Retina (tissue), 1 donor: ENCODE measurements at regions not wholly inside any gene's neighbourhood (a gene's known extent, or its start where the extent isn't known, plus 50 kb on each side); places are given as distances from the start of the nearest gene placed in this dataset.
"Not testable (repeated sequence)": the region's sequence is repeated elsewhere in the genome, so short reads cannot be mapped to it uniquely, and the experiment has no call there.

Experiments used
- DNase-seq: peaks from one replicate; pipeline ENCODE4 v3.0.0-alpha.2; 2016

GRCh38 chr5:175344331-175345195 is 99.4 kb downstream of the DRD1 start:
- DNase-seq = no peak

GRCh38 chr5:175343308-175343707 is 100.7 kb downstream of the DRD1 start:
- no peak for DNase-seq

DNA sequence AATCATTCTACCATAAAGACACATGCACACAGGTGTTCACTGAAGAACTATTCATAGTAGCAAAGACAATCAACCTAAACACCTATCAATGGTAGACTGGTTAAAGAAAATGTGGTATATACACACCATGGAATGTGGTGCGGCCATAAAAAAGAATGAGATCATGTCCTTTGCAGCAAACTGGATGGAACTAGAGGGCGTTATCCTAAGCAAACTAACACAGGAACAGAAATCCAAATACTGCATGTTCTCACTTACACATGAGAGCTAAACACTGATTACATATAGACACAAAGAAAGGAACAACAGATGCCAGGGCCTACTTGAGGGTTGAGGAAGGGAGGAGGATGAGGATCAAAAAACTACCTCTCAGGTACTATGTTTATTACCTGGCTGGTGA is 103.8 kb downstream of the DRD1 start:
- DNase-seq = no peak

DNA sequence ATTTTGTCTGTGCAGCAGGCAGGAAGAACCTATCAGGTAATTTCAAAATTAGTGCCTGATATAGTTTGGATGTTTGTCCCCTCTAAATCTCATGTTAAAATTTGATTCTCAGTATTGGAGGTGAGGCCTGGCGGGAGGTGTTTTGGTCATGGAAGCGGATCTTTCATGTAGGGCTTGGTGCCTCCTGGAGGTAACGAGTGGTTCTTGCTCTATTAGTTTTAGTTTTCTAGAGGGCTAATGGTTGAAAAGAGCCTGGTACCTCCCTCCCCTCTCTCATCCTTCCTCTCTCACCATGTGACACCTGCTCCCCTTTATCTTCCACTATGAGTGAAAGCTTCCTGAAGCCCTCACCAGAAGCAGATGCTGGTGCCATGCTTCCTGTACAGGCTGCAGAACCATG is 106.3 kb downstream of the DRD1 start:
- no peak for DNase-seq

- no peak for DNase-seq
Measured at GRCh38 chr5:175336781-175337180, 107.2 kb downstream of the DRD1 start.

DNA sequence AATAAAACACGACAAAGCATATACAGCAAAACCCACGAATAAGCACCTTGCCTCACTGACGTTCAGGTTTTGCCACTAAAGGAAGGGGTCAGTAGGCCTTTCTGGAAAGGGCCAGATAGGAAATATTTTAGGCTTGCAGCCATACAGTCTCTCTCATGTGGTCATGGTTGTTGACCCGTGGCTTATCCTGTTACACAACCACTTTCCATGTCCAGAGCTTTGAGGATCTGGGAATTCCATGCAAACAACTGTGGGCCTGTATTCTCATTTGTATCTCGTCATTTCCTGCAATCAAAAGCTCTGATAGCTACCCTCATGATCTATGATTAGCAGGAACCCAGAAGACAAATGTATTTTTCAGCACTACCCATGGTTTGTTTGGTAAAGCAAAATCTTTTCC is 108.3 kb downstream of the DRD1 start:
- DNase-seq = no peak

DNA sequence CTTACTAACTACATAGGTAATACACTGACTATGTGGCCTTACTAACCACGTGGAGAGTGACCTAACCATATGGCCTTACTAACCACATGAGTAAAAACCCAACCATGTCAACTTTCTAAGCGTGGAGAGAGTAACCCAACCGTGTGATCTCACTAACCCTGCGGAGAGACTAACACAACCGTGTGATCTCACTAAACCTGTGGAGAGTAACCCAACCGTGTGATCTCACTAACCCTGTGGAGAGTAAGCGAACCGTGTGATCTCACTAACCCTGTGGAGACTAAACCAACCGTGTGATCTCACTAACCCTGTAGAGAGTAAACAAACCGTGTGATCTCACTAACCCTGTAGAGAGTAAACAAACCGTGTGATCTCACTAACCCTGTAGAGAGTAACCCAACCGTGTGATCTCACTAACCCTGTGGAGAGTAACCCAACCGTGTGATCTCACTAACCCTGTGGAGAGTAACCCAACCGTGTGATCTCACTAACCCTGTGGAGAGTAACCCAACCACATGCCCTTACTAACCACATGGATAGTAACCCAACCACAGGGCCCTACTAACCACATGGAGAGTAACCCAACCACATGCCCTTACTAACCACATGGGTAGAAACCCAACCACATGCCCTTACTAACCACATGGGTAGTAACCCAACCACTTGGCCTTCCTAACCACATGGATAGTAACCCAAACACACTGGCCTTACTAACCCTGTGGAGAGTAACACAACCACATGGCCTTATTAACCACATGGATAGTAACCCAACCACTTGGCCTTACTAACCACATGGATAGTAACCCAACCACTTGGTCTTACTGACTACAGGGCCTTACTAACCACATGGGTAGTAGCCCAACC is 112.6 kb downstream of the DRD1 start:
- not testable (repeated sequence) for DNase-seq

- DNase-seq = no peak
Measured at GRCh38 chr5:175329976-175330375, 114.0 kb downstream of the DRD1 start.

- DNase-seq = no peak
Measured at GRCh38 chr5:175328687-175329086, 115.3 kb downstream of the DRD1 start.

- DNase-seq = no peak
Measured at GRCh38 chr5:175328176-175328575, 115.8 kb downstream of the DRD1 start.

- DNase-seq = no peak
Measured at GRCh38 chr5:175325681-175326080, 118.3 kb downstream of the DRD1 start.

DNA sequence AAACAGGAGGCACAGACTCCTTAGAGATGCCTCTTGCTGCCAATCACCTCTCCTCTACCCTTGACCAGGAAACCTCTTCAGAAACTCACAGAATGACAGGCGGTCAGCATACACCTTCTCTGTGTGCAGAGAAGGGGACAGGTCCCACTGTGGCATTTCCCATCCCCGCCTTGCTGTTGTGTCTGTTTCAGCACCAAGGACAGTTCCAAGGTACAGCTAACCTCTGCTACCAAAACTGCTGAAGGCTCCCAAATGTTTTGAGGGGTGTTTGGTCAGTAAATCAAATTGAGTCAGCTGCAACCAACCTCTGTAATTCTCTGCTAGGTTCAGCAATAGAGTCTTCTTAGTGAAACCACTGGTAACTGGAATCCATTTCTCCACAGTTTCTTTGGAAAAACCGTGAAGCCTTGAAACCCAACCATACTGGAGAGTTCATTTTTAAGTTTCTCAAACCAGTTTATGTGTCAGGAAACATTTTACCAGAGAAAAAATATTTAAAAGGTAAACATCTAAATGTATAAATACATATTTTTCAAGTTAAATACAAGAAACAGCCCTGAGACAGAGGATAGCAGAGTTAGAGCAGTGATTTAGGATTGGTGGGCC is 122.0 kb downstream of the DRD1 start:
- peak; percentile 44 for DNase-seq

GRCh38 chr5:175319199-175319598 is 124.8 kb downstream of the DRD1 start:
- DNase-seq = no peak

DNA sequence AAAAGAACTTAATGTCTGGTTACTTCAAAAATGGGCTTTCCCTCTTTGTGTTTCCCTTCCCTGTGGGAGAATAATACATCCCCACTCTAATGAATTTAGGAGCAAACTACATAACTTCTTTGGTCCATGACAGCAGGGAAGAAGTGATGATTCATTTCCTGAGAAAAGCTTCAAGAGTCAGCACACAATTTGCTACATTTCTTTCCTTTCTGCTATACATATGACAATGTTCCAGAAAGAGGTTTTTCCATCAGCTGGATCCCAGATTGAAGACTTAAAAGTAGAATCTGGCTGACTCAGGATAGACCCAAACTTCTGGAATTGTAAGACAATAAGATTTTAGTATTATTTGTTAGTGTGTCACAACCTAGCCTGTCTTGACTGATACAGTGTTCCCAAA is 126.1 kb downstream of the DRD1 start:
- DNase-seq = no peak

- no peak for DNase-seq
Measured at GRCh38 chr5:175309218-175309810, 134.7 kb downstream of the DRD1 start.

DNA sequence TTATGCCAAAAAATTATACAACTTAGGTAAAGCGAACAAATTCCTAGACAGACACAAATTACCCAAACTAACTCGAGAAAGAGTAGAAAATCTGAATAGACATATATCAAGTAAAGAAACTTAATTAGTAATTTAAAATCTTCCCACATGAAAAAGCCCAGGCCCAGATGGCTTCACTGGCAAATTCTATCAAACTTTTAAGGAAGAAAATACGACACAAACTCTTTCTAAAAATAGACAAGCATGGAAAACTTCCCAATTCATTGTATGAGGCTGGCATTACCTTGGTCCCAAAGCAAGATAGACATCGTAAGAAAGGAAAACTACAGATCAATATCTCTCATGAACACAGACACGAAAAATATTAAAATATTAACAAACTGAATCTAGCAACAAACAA is 135.3 kb downstream of the DRD1 start:
- DNase-seq = no peak

DNA sequence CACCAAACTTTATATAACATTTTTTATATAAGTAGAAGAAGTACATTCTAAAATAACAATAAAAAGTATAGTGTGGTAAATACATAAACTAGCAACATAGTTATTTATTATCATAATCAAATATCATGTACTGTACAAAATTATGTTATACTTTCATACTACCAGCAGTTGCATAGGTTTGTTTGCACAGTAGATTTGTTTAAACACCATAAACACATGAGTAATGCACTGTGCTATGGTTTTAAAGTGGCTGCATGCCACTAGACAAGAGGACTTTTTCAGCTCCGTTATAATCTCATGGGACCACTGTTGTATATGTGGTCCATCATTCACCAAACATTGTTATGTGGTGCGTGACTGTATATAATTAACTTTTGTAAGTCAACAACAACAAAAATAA is 137.6 kb downstream of the DRD1 start:
- DNase-seq = no peak

- no peak for DNase-seq
Measured at GRCh38 chr5:175305251-175305650, 138.7 kb downstream of the DRD1 start.

GRCh38 chr5:175290379-175290778 is 153.6 kb downstream of the DRD1 start:
- DNase-seq = no peak

DNA sequence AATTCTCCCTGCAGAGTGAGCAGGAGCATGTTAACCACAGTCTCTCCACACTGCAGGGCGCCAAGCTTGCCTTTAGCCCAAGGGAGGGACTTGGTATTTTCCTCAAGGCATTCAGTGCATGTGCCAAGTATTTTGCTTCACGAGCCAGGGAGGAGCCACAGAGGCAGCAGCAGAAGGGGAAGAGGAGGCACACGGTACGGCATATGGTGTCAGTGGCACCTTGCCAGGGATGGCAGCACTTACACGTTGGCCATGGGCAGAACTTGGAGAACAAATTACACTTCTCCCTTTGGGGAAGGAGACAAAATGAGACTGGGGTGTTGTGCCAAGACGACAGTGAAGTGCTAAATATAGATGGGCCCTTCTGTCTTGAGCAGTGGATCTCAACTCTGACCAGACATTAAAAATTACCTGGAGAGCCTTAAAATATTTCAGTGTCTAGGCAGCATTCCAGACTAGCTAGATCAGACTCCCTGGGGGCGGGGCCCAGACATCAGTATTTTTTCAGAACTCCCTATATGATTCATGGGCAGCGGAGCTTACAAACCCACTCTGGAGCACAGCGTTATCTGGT is 155.8 kb downstream of the DRD1 start:
- DNase-seq = no peak

DNA sequence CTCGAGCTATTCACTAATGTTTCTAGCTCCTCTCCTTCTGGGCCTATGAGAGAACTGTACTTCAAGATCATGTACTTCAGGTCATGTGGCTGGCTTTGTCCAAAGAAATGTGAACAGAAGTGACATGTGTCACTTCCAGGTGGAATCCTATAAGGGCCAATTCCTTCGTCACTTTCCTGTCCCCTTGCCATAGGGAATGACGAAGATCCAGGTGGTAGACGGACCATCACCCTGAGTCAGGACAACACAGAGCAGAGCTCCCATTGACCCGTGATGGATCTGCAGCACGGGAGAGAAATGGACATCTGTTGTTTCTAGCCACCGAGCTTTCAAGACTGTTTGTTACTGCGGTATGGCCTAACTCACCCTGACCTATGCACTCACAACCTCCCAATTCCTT is 157.0 kb downstream of the DRD1 start:
- no peak for DNase-seq

DNA sequence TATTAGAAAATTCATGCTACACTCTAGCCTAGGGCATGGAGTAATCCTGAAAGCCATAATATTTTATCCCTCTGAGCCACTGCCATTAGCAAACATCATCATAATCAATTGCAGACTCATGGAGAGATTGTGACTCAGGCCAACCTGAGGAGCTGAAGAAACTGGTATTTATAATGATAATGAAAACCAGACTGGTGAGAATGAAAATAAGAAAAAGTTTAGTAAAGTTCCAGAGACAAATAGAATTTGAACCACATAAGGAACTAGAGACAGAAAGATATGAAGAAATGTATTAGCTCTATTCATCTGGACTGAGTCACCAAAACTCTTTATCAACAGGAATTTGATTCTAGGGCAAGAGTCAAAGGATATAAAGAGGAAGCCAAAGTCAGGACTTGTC is 158.7 kb downstream of the DRD1 start:
- no peak for DNase-seq

DNA sequence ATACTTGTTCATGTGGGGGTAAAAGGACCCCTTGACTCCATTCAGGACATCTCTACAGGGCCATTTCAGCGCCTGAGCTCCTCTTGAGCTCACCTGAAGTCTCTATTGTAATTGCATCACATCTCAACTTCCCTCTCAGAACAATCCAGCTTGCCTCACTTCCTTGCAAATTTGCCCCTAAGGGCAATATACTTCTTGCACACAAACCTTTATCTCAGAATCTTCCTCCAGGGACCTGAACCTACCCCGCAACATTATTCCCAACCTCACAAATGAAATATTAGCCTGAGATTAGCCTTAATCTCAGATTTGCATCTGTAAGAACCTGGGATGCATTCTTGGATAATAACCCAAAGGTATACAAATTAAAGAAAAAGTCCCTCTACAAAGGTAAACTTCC is 159.2 kb downstream of the DRD1 start:
- no peak for DNase-seq
